OCI-LY3 (cell line): ENCODE measurements at regions not wholly inside any gene's neighbourhood (a gene's known extent, or its start where the extent isn't known, plus 50 kb on each side); places are given as distances from the start of the nearest gene placed in this dataset.

Experiments
- CTCF ChIP-seq: fragments of 200-600, 300-600 bp; sonication (generic); IDR thresholded peaks from 2 replicates; pipeline ENCODE4 v1.5.1; 2014; ENCODE audit warnings: antibody characterized with exemption, low read length, low read depth
- EZH2phosphoT487 ChIP-seq: fragments of 200-600 bp; shearing (Covaris generic); IDR thresholded peaks from 2 replicates; pipeline ENCODE4 v1.6.1; 2018; ENCODE audit warnings: antibody characterized with exemption, mixed run types, low read depth

GRCh38 chr2:175236930-175237329 is 55.4 kb upstream of the ATP5MC3 start:
- TF ChIP-seq CTCF, result no peak
- no peak for TF ChIP-seq EZH2phosphoT487
